ENCODE measurements at regions not wholly inside any gene's neighbourhood (a gene's known extent, or its start where the extent isn't known, plus 50 kb on each side); places are given as distances from the start of the nearest gene placed in this dataset. TPM values are rescaled to one million over a fixed set of nuclear protein-coding genes. Genes with fewer than 3 reads are reported as not detected.

GRCh38 chr4:46444318-46445000 lies 54.5 kb upstream of the GABRA2 start:
- no peak for TF ChIP-seq CTCF (IDR thresholded peaks at IDR 0.05; ENCODE audit: insufficient read depth, low read depth, low read length)
- Histone ChIP-seq H3K36me3 (ENCODE audit: control insufficient read depth, insufficient read depth, low read length) (no peaks in the 10 kb centered on the region), H3K27me3 (ENCODE audit: control insufficient read depth, insufficient read depth, low read length) (no peaks in the 10 kb centered on the region), H3K4me3 (ENCODE audit: low read depth, low read length) (no peak overlapping the region)
- ChIA-PET POLR2A (no interaction called here), CTCF (no interaction called here)
- DNase-seq (ENCODE audit: low read depth) = no peak

GRCh38 chr4:46442963-46443362 lies 53.0 kb upstream of the GABRA2 start:
- Histone ChIP-seq H3K4me3 (ENCODE audit: low read depth, low read length) (no peak overlapping the region), H3K36me3 (ENCODE audit: control insufficient read depth, insufficient read depth, low read length) (no peaks in the 10 kb centered on the region), H3K27me3 (ENCODE audit: control insufficient read depth, insufficient read depth, low read length) (no peaks in the 10 kb centered on the region)
- CTCF ChIA-PET = no interaction called here
- TF ChIP-seq CTCF (IDR thresholded peaks at IDR 0.05; ENCODE audit: insufficient read depth, low read depth, low read length) = no peak
- no peak for DNase-seq (ENCODE audit: low read depth)
- POLR2A ChIA-PET = no interaction called here

- ChIA-PET CTCF (no interaction called here), POLR2A (no interaction called here)
- H3K4me3 ChIP-seq (ENCODE audit: low read depth, low read length) = no peak overlapping the region
- TF ChIP-seq CTCF (IDR thresholded peaks at IDR 0.05; ENCODE audit: insufficient read depth, low read depth, low read length) = no peak
- H3K27me3 ChIP-seq (ENCODE audit: control insufficient read depth, insufficient read depth, low read length) = no peaks in the 10 kb centered on the region
- H3K36me3 ChIP-seq (ENCODE audit: control insufficient read depth, insufficient read depth, low read length) = no peaks in the 10 kb centered on the region
- no peak for DNase-seq (ENCODE audit: low read depth)
Observed at GRCh38 chr4:46441136-46441859, 51.4 kb upstream of the GABRA2 start.

Small RNAs in the stretch of these regions (small RNA-seq; reads per million reads assigned to genes)
- not detected for gene RNU6-412P (ENCODE audit: insufficient read length, low read depth, low replicate concordance)
